GM19397 (cell line): ENCODE measurements at regions not wholly inside any gene's neighbourhood (a gene's known extent, or its start where the extent isn't known, plus 50 kb on each side); places are given as distances from the start of the nearest gene placed in this dataset.

Source experiments
- ATAC-seq: cut with Tn5 transposase; IDR thresholded peaks from one replicate; pipeline ENCODE4 v1.9.1; 2021; ENCODE audit warnings: mild to moderate bottlenecking, moderate library complexity; ENCODE audit not compliant: unreplicated experiment

DNA sequence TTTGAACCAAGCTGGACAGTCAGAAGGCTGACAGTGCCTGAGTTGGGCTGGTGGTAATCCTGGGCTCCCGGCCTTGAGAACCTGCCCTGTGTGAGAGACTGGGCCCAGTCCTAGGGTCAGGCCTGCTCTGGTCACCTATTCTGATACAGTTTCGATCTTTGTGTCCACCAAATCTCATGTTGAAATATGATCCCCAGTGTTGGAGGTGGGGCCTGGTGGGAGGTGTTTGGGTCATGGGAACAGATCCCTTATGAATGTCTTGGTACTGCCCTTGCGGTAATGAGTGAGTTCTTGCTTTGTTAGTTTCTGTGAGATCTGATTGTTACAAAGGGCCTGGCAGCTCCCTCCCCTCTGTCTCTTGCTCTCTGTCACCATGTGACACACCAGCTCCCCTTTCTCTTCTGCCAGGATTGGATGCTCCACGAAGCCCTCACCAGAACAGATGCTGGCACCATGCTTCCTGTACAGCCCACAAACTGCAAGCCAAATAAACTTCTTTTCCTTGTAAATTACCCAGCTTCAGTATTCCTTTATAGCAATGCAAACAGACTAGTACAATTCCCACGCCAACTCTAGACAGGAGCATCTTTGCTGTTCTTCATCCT is 111.8 kb upstream of the ZNF438 start:
- no peak for ATAC-seq

DNA sequence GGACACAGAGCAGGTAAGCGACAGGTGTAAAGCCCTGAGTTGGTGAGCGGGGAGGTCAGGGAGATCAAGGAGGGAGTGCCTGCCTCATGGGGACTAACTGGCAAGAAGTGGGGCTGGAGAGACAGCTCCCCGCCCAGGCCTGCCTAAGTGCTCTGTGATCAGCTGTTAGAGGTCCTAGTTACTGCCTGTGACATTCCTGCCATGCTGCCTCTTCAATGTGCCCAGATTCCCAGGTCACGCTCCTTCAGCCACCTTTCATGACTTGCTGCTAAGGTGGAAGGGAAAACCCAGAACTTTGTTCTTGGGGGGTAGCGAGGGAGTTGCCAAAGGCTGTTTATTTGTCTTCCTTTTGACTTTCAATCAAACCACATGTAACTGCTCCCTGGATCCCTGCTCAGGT is 114.3 kb upstream of the ZNF438 start:
- no peak for ATAC-seq

DNA sequence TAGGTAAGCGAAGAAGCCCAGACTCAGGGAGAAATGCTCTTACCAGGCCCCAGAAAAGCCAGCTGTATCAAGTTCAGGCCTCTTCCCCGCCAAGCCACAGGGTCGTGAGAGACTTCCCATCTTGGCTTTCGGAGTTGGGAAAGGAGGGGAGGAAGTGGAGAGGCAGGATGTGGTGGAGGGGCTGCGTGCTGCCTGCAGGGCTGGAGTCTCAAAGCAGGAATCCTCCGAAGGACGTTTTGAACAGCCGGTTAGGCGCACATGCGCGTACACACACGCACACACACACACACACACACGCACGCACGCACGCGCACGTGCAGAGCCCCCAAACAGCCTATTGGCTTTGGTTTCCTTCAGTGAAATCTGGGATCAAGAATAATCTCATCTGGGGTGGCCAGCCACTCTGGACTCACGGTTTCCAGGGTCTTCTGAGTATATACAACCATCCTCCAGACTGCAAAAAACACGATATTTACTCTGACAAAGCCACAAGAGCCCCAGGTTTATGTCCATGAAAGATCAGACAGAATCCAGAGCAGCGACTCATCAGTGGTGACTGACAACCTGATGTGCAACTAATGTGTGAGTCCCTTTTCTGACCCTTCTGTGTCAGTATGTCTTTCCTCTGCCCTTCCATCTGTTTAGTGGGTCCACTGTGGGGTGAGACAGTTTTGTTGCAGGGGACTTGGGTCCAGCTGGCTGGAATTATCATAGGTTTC is 115.0 kb upstream of the ZNF438 start:
- ATAC-seq, result no peak

DNA sequence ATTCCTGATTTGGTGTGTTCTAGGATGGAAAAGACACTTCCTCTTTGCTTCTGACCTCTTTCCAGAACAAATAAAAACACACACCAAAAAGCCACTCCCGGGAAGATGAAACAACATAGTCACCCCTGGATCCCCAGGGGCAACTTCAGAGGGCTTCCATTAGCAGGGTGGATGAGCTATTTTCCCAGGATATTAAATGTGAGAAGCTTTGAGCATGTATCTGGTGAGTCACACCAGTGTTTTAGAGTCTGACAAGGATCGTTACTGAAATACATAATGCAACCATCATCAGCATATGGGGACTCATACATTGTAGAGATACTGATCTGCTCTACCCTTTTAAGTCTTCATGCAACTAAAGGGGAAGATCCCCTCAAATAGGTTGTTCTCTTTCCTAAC is 115.5 kb upstream of the ZNF438 start:
- no peak for ATAC-seq

DNA sequence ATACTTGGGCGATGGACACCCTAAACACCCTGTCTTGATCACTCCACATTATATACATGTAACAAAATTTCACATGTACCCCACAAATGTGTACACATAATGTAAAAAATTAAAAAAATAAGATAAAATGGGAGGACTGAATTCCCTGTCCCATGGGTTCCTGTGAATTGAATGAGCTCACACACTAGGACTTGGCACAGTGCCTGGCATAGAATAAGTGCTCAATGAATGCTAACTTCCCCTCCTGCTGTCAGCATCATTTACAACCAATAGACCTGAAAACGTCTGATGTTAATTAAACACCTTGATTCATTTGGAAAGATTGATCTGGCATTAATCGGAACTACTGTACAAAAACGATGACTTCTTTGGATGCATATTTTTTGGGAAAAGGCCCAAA is 117.3 kb upstream of the ZNF438 start:
- no peak for ATAC-seq

DNA sequence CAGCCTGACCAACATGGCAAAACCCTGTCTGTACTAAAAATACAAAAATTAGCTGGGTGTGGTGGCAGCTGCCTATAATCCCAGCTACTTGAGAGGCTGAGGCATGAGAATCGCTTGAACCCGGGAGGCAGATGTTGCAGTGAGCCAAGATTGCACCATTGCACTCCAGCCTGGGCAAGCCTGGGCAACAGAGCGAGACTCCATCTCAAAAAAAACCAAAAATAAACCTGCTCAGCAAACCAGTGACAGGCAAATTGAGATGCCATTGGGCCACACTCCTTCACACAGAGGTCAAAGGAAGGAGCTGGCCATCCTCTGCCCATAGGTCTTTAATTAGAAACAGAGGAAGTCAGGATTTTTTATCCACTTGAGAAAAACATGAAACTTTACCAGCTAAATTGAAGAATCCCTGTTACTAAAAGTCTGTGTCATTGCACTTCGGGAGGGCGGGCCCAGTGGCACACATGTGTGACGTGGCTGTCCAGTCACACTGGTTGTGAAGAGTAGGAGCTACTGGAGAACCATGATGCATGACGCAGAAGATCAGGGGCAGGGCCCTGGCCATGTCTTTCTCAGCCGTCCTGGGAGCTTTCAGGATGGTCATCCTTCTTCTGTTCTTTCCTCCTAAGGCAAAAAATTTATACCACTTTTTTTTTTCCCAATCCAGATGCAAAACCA is 118.3 kb upstream of the ZNF438 start:
- no peak for ATAC-seq

DNA sequence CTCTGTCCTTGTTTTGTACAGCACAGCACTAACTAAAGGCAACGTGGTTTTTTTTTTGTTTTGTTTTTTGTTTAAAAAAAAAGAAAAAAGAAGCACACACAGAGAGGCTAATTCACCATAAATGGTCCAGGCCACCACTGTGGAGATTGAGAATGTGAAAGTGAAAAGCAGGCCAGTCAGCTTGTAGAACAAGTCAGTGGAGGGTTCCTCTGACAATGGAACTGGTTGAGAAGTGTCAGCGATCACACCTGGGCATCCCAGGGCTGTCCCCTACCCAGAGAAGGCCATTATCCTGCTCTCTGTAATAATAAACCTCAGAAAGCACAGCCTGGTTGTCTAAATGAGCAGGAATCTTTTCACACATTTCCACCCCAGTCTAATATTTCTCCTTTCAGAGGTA is 119.6 kb upstream of the ZNF438 start:
- no peak for ATAC-seq

DNA sequence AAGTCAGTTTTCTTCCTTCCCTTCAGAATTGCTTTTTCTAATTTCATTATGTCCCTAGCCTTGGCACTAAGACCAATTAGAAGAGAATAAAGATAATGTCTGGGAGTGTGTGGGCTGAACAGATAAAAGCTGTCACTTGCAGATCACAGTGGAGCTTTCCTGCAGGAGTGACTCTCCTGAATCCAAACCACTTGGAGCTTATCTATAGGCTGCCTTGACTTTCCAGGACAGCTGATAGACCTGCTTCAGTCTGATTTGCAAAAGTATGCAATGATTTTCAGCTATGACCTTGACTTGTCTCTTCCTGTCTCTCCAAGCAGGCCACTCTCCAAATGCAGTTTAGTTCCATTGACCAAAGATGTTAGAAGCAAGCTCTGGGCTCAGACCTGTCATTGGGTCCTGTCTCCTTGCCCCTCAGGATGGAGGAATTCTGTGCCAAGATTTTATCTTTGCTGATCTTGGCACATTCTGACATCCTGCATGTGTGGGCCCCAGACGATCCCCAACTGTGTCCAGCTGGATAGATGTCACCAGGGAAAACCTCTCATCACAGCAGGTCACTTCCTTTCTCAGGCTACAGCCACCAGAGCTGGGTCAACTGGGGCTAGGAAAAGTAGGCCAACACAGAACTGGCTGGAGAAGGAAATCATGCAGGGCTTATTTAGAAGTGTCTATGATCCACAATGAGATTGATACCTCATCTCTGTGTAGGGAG is 120.9 kb upstream of the ZNF438 start:
- no peak for ATAC-seq

DNA sequence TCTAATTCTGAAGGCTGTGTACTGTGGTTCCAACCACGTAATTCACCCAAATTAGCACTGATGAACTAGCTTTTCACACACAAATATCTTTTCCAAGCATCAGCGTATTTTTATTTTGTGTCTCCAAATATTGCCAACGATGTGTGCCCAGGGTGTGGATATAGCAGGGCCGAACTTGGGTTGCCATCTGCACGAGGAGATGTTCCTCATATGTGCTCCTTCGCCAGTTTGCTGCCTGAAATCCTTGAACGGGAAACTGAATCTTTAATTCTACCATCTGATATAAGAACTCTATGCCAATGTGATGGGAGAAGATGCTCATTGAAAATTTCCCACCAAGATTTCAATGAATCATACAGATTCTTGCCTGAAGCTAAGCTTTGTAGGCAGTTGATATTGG is 121.5 kb upstream of the ZNF438 start:
- ATAC-seq, result no peak

DNA sequence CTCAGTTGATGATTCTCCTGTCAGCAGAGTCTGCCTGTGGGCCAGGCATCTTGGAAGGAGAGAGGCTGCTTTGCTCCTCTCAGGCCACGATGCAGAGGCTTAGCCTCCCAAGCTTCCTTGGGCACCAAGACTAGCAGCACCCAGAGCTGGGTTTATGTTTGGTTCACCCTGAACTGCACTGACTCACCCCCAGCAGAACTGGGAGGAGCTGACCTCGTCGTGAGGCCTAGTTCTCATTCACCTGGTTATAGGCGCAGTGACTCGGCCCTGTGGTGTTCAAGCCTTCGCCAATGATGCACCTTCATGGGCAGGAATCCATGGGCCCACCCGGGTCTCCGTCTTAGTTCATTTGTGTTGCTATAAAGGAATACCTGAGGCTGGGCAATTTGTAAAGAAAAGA is 122.0 kb upstream of the ZNF438 start:
- no peak for ATAC-seq

DNA sequence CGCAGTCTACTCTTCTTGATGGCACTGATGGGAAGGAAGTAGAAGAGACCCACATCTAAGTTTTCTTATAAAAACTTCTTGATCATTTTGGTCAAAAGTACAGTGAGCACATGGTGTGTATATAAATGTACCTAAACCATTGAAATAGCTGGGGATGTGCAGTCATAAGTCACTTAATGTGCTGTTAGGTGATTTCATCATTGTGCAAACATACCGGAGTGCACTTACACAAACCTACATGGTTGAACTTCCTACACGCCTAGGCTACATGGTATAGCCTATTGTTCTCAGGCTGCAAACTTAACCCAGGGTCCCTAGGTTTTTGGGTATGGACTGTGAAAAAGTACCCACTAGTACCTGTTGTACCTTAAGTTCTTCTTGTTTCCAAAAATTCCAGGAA is 123.3 kb upstream of the ZNF438 start:
- no peak for ATAC-seq

DNA sequence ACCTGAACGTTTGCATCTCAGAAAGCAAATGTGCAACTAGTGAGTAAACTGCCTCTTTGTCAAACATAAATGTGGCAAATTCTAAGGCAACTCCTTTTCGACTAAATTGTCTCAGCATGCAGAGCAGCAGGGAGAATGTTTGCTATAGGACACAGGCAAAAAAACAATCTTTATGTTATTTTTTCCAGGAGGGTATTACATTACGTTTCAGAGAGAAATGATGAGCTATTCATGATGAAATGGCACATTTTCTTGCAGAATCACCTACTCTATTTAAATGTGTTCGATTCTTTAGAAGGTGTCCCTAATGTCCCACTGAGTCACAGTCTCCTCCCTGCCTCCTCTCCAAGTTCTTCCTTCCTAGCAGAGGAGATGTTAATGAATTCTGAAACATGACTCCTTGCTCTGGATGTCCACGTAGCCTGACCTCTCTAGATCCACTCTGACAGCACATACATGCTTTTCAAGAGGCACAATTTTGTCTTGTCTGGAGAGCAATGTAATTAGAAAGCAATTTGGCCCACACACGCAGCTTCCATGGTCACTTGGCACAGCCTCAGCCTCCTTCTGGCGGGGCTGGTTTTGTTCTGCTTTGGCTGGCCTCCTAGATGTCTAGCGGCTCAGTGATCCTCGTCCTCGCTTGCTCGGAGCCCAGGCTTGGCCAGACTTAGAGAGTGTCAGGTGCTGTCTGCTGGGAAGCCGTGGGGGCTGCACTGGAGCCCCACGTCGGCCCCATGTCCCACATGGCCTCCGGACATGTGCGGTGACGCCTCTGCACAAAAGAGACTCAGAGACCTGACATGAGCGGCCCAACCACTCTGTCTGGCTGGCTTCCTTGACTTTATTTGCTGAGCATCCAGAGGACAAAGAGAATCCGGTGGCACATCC is 125.7 kb upstream of the ZNF438 start:
- ATAC-seq, result no peak

DNA sequence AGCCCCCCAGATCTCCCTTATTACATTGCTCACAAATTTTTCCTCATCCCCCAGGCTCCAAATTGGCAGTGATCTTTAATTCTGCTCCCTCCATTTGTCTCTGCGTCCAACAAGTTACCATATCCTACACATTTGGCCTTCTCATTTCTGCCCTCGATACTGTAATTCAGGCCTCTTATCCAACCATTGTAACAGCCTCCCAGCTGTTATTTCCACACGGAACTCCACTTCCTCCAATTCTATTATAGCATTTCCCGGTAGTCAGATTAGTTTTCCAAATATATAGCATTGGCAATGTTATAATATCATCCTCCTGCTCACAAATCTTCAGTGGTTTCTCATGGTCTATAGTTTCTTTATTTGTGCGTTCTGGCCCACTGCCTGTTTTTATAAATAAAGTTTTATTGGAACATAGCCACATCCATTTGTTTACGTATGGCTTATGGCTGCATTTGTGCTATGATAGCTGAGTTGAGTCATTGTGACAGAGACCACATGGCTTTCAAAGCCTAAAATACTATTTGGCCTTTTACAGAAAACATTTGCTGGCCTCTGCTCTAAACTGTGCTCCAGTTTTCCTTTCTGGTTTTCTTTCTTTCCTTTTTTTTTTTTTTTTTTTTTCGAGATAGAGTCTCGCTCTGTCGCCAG is 126.5 kb upstream of the ZNF438 start:
- ATAC-seq, result no peak

DNA sequence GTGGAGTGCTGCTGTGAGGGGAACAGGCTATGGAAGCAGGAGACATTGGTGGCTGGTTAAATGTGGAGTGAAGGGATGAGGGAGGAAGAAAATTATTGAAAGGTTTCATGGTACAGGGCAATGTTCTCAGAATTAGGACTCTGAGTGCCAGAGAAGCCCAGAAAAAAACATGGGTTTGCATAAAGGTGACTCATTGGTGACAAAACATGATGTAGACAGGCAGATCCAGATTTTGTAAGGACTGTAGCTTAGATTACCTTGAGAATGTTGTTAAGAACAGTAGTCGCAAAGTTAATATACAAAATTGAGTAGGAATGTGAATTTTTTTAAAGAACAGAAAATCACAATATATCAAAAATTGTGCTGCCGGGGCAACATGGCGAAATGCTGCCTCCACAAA is 134.9 kb upstream of the ZNF438 start:
- ATAC-seq, result no peak

DNA sequence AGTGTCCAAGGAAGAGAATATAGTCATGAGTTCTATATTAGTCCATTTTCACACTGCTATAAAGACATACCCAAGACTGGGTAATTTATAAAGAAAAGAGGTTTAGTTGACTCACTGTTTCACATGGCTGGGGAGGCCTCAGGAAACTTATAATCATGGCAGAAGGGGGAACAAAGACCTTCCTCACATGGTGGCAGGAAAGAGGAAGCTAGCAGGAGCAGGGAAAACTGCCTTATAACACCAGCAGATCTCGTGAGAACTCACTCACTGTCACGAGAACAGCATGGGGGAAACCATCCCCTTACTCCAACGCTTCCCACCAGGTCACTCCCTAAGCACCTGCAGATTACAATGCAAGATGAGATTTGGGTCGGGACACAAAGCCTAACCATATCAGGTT is 139.0 kb upstream of the ZNF438 start:
- no peak for ATAC-seq

DNA sequence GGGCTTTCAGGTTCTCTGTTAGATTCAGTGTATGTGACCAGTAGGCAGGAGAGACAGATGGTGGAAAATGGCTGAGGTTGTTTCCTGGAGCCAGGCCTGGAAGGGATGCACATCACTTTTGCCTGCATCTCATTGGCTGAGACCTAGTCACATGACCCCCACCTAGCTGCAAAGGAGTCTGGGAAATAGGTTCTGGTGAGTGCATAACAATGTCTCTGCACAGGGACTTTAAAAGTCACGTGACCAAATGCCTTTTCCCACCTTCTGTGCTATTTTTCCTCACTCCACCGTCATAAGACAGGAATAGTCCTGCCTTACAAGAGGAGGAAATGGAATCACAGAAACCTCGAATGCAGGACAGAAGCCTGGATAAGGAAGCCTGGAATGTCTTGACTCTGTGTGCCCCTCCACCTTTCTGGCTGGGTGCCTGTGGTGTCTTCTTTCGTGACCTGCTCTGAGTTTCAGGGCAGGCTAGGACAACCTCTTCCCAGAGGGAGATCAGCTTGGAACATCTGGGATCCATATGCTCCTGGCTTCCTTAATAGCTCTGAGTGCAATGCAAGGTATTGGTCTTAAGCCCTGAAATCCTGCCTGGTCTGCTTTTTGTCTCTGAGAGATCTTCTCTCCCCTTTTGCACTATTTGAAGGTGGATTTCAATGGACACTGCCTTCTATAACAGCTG is 139.9 kb upstream of the ZNF438 start:
- no peak for ATAC-seq

DNA sequence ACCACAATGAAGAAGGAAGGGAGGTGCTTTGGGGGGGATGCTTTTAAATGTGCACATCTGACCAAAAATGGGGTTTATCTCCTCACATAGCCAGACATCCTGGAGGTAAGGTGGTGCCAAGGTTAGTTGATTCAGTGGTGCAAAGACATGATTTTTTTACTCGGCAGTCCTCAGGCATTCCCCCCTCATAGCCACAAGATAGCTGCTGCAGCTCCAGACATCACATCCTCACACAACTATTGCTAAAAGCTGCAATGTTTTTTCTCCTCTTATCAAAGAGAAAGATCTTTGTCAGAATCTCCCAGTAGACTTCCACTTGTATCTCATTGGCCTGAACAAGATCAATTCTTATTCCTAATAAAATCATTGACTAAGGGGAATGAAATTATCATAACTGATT is 141.3 kb upstream of the ZNF438 start:
- ATAC-seq, result no peak

DNA sequence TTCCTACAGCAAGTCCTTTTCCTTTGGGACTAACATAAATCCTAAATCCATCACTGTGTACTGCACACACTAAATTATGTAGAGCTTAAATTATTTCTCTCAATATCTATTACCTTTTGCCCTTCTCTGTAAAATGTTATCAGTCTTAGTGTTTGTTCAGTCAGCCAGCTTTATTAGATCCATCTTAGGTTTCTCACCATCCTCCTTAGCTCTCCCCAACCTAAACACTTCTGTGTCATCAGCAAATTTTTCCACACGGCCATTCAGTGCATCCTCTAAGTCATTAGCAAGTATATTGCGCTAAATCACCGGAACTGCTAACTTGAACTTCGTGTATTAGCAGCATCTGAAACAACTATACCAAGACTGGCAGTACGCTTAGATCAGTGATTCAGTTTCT is 142.1 kb upstream of the ZNF438 start:
- ATAC-seq, result no peak

DNA sequence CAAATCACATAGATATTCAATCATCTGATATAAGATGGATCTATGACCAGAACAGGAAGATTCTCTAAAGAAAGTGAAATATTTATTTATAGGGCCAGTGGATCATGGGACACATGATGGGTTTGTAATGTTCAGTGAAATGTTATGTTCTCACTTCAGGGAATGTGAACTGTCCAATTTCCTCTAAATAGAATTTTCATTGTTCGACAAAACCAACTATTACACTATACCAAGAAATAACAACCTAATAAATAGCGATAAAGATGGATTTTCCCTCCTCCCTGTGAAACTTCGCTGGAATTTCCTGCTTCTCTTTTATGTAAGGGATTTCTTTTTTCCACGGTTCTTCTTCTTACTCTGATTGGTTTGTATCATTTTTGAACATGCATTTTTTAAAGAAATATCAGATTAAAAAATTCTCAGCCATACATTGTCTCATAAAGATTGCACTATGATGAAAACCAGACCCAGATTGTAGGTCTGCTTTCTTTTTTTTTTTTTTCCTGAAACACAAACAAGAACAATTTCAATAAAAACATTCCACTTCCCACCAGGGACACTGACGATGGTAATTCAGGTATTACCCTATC is 139.8 kb upstream of the ZEB1 start:
- no peak for ATAC-seq
